ENCODE measurements at regions not wholly inside any gene's neighbourhood (a gene's known extent, or its start where the extent isn't known, plus 50 kb on each side); places are given as distances from the start of the nearest gene placed in this dataset.

- TF ChIP-seq CTCF (IDR thresholded peaks at IDR 0.05) (no peak), POLR2A (IDR thresholded peaks at IDR 0.05) (no peak)
Observed at GRCh38 chr3:24958910-24959447, 464.3 kb upstream of the THRB start.
